CD4-positive, alpha-beta T cell (primary cell): ENCODE measurements at regions not wholly inside any gene's neighbourhood (a gene's known extent, or its start where the extent isn't known, plus 50 kb on each side); places are given as distances from the start of the nearest gene placed in this dataset.

Experiments
- ATAC-seq: fragments of 200-7000 bp; cut with Tn5 transposase; one replicate; pipeline ENCODE4 v1.10.0; 2022; ENCODE audit warnings: mild to moderate bottlenecking; ENCODE audit not compliant: poor library complexity
- CTCF ChIA-PET: fragments of 350-600 bp; sonication (Branson Sonifier 250); formaldehyde crosslinking; loops from one replicate; lab custom pipeline; 2021; ENCODE audit warnings: antibody characterized with exemption, inconsistent platforms; lab: Charles Lee
- POLR2A ChIA-PET: fragments of 350-600 bp; sonication (Branson Sonifier 250); formaldehyde crosslinking; loops from one replicate; lab custom pipeline; 2021; ENCODE audit warnings: antibody characterized with exemption, inconsistent platforms; lab: Charles Lee
- DNase-seq, 14 experiments: peaks; one replicate each; pipeline ENCODE4 v3.0.0-alpha.2; 2013 to 2020; ENCODE audit warnings: mixed read lengths in 2 of 14
- H3K27ac ChIP-seq, 2 donors: one replicate each; pipeline versions ENCODE4 v1.5.1 to v1.7.0; 2013; ENCODE audit warnings: low read length in 2 of 2, low read depth in 1 of 2, mild to moderate bottlenecking in 1 of 2
- H3K27me3 ChIP-seq, 2 experiments: 1 replicate in 1 of 2; 2 replicates in 1 of 2; pipeline versions ENCODE4 v1.6.1 to v1.7.0; 2013; ENCODE audit warnings: low read length in 2 of 2, control low read depth in 1 of 2, mild to moderate bottlenecking in 1 of 2, moderate library complexity in 1 of 2; ENCODE audit not compliant: insufficient read depth in 2 of 2, control insufficient read depth in 1 of 2
- H3K36me3 ChIP-seq: one replicate; pipeline ENCODE4 v1.6.1; 2013; ENCODE audit warnings: low read length, control low read depth; ENCODE audit not compliant: insufficient read depth
- H3K4me1 ChIP-seq: one replicate; pipeline ENCODE4 v1.6.1; 2013; ENCODE audit warnings: low read length, control low read depth; ENCODE audit not compliant: insufficient read depth
- H3K4me3 ChIP-seq: one replicate; pipeline ENCODE4 v1.5.1; 2013; ENCODE audit warnings: mild to moderate bottlenecking, low read length, moderate library complexity
- H3K9me3 ChIP-seq, 2 experiments: 1 replicate in 1 of 2; 2 replicates in 1 of 2; pipeline versions ENCODE4 v1.6.1 to v1.7.0; 2013; ENCODE audit warnings: low read length in 2 of 2, mild to moderate bottlenecking in 2 of 2, control low read depth in 1 of 2, moderate library complexity in 1 of 2; ENCODE audit not compliant: control insufficient read depth in 1 of 2, insufficient read depth in 1 of 2
- H3K27ac Mint-ChIP-seq: one replicate; pipeline ENCODE4 v1.8.0; 2020; ENCODE audit warnings: mixed read lengths
- H3K27me3 Mint-ChIP-seq: one replicate; pipeline ENCODE4 v1.8.0; 2021; ENCODE audit warnings: mixed read lengths
- H3K36me3 Mint-ChIP-seq: one replicate; pipeline ENCODE4 v1.8.0; 2021; ENCODE audit warnings: low read depth, mixed read lengths
- H3K4me1 Mint-ChIP-seq: one replicate; pipeline ENCODE4 v1.8.0; 2021; ENCODE audit warnings: low read depth, mixed read lengths
- H3K4me3 Mint-ChIP-seq: one replicate; pipeline ENCODE4 v1.8.0; 2020; ENCODE audit warnings: mild to moderate bottlenecking, mixed read lengths
- H3K9me3 Mint-ChIP-seq: one replicate; pipeline ENCODE4 v1.8.0; 2020; ENCODE audit warnings: mixed read lengths
- intact Hi-C, 2 experiments: fragments of 100-400 bp; cut with DNase I in 1 of 2; cut with micrococcal nuclease in 1 of 2; formaldehyde crosslinking; loops; one replicate each; pipeline versions ENCODE4 v1.15.1 to v1.9.0; 2023 to 2025; cut with DNase I, micrococcal nuclease
- TF ChIP-seq, protein P1 (sequence below): fragments of 200-600 bp; IDR thresholded peaks from one replicate; pipeline ENCODE4 v1.8.0; 2022; ENCODE audit warnings: antibody characterized with exemption, mild to moderate bottlenecking

GRCh38 chr7:94261067-94261466 is 133.6 kb upstream of the COL1A2 start:
- TF ChIP-seq, protein P1, sequence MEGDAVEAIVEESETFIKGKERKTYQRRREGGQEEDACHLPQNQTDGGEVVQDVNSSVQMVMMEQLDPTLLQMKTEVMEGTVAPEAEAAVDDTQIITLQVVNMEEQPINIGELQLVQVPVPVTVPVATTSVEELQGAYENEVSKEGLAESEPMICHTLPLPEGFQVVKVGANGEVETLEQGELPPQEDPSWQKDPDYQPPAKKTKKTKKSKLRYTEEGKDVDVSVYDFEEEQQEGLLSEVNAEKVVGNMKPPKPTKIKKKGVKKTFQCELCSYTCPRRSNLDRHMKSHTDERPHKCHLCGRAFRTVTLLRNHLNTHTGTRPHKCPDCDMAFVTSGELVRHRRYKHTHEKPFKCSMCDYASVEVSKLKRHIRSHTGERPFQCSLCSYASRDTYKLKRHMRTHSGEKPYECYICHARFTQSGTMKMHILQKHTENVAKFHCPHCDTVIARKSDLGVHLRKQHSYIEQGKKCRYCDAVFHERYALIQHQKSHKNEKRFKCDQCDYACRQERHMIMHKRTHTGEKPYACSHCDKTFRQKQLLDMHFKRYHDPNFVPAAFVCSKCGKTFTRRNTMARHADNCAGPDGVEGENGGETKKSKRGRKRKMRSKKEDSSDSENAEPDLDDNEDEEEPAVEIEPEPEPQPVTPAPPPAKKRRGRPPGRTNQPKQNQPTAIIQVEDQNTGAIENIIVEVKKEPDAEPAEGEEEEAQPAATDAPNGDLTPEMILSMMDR, result no peak
- DNase-seq (no peak), ATAC-seq (no peak)
- Mint-ChIP-seq H3K36me3 (no peaks in the 10 kb centered on the region), H3K9me3 (no peaks in the 10 kb centered on the region), H3K27me3 (peaks cover 9% of the 10 kb centered on the region), H3K4me1 (no peaks in the 10 kb centered on the region), H3K27ac (no peak overlapping the region), H3K4me3 (no peak overlapping the region)
- Histone ChIP-seq H3K4me1 (no peaks in the 10 kb centered on the region), H3K4me3 (no peak overlapping the region), H3K36me3 (no peaks in the 10 kb centered on the region), H3K27ac (no peak overlapping the region), H3K9me3 (no peaks in the 10 kb centered on the region), H3K27me3 (no peaks in the 10 kb centered on the region)
- POLR2A ChIA-PET, result no interaction called here
- intact Hi-C loops, result no loop called here
- CTCF ChIA-PET, result no interaction called here

GRCh38 chr7:94264756-94265155 is 129.9 kb upstream of the COL1A2 start:
- H3K27ac ChIP-seq, result no peak overlapping the region
- no peak overlapping the region for H3K4me3 ChIP-seq
- H3K4me1 Mint-ChIP-seq, result no peaks in the 10 kb centered on the region
- no peaks in the 10 kb centered on the region for H3K36me3 ChIP-seq
- H3K27me3 Mint-ChIP-seq, result peaks cover 19% of the 10 kb centered on the region
- H3K4me1 ChIP-seq, result no peaks in the 10 kb centered on the region
- no peaks in the 10 kb centered on the region for H3K27me3 ChIP-seq
- H3K36me3 Mint-ChIP-seq, result no peaks in the 10 kb centered on the region
- no peak overlapping the region for H3K4me3 Mint-ChIP-seq
- CTCF ChIA-PET, result no interaction called here
- peaks cover 3% of the 10 kb centered on the region for H3K9me3 Mint-ChIP-seq
- TF ChIP-seq, protein P1, result no peak
- intact Hi-C loops, result no loop called here
- H3K27ac Mint-ChIP-seq, result no peak overlapping the region
- no peaks in the 10 kb centered on the region for H3K9me3 ChIP-seq
- no peak for ATAC-seq
- POLR2A ChIA-PET, result no interaction called here
- no peak for DNase-seq

DNA sequence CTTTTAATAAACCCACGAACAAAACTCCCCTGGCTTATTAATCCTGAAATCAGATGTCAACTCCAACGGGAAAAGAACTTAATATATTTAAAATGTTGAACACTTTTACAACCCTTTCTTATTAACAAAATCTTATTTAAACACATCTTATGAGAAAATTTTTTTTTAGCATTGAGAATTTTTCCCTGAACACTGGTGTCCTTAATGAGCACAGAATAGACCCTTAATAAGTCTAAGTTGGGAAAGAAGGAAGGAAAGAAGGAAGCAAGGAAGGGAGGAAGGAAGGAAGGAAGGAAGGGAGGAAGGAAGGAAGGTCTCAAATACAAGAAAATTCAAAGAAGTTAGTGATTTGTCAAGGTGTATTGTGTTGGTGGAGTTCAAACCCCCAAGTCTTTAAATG is 129.2 kb upstream of the COL1A2 start:
- DNase-seq (no peak), ATAC-seq (no peak)
- Mint-ChIP-seq H3K27ac (no peak overlapping the region), H3K27me3 (peaks cover 15% of the 10 kb centered on the region), H3K4me3 (no peak overlapping the region), H3K36me3 (no peaks in the 10 kb centered on the region), H3K4me1 (no peaks in the 10 kb centered on the region), H3K9me3 (peaks cover 3% of the 10 kb centered on the region)
- ChIA-PET CTCF (no interaction called here), POLR2A (no interaction called here)
- H3K4me1 ChIP-seq, result no peaks in the 10 kb centered on the region
- H3K27ac ChIP-seq, result no peak overlapping the region
- TF ChIP-seq, protein P1, result no peak
- no peaks in the 10 kb centered on the region for H3K27me3 ChIP-seq
- no peak overlapping the region for H3K4me3 ChIP-seq
- no peaks in the 10 kb centered on the region for H3K9me3 ChIP-seq
- intact Hi-C loops, result no loop called here
- no peaks in the 10 kb centered on the region for H3K36me3 ChIP-seq
